ENCODE measurements at regions not wholly inside any gene's neighbourhood (a gene's known extent, or its start where the extent isn't known, plus 50 kb on each side); places are given as distances from the start of the nearest gene placed in this dataset.

GRCh38 chr12:128170181-128170580 is 96.8 kb upstream of the TMEM132C start:
- TF ChIP-seq POLR2A (IDR thresholded peaks at IDR 0.05) (no peak), CTCF (IDR thresholded peaks at IDR 0.05 in 4 of 5, conservative IDR thresholded peaks at IDR 0.05 in 1 of 5) (no peak)

Data from gastrocnemius medialis (tissue), 4 donors.